Osteocyte (in vitro differentiated cells): ENCODE measurements at regions not wholly inside any gene's neighbourhood (a gene's known extent, or its start where the extent isn't known, plus 50 kb on each side); places are given as distances from the start of the nearest gene placed in this dataset.
A peak's percentile ranks its signal among the peaks of the same experiment; 100 is the strongest.

Experiments
- DNase-seq: peaks from one replicate; pipeline ENCODE4 v3.0.0; 2021; ENCODE audit warnings: mixed read lengths; ENCODE audit not compliant: unreplicated experiment; ENCODE audit errors: extremely low spot score
- H3K27ac Mint-ChIP-seq: one replicate; pipeline ENCODE4 v1.8.0; 2021; ENCODE audit warnings: mild to moderate bottlenecking, mixed read lengths; ENCODE audit not compliant: unreplicated experiment
- H3K27me3 Mint-ChIP-seq: one replicate; pipeline ENCODE4 v1.8.0; 2021; ENCODE audit warnings: mixed read lengths; ENCODE audit not compliant: unreplicated experiment
- H3K36me3 Mint-ChIP-seq: one replicate; pipeline ENCODE4 v1.8.0; 2021; ENCODE audit warnings: mixed read lengths; ENCODE audit not compliant: unreplicated experiment
- H3K4me1 Mint-ChIP-seq: one replicate; pipeline ENCODE4 v1.8.0; 2021; ENCODE audit warnings: mixed read lengths; ENCODE audit not compliant: unreplicated experiment
- H3K4me3 Mint-ChIP-seq: one replicate; pipeline ENCODE4 v1.8.0; 2021; ENCODE audit warnings: mild to moderate bottlenecking, moderate library complexity, mixed read lengths; ENCODE audit not compliant: unreplicated experiment
- H3K9me3 Mint-ChIP-seq: one replicate; pipeline ENCODE4 v1.8.0; 2021; ENCODE audit warnings: mixed read lengths; ENCODE audit not compliant: unreplicated experiment
- TF ChIP-seq, protein P1 (sequence below): fragments of 200-600 bp; sonication (generic); IDR thresholded peaks from 2 replicates; pipeline ENCODE4 v1.5.0; 2021; ENCODE audit warnings: antibody characterized with exemption, mild to moderate bottlenecking, moderate library complexity

DNA sequence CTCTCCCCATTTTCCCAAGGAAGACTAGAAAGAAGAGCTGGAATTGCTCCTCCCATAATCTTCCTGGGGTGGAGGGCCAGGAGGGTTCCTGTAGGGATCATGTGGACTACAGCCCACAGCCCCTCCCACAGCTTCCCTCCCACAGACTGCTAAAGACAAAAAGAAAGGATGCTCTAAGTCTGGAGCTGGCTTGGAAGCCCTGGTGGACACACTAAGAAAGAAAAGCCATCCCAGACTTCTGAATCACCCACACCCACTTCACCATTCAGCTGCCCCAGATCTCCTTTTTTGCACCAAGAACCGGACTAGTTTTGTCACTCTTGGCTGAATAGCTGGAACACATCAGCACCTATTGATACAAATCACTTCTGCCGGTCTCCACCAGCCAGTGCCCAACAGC, 56.8 kb upstream of the PLXNC1 start:
- no peaks in the 10 kb centered on the region for H3K27me3 Mint-ChIP-seq
- no peak for DNase-seq
- H3K36me3 Mint-ChIP-seq, result no peaks in the 10 kb centered on the region

GRCh38 chr12:94092516-94093241, 55.7 kb upstream of the PLXNC1 start:
- H3K27ac Mint-ChIP-seq, result peak overlapping the region; percentile 53
- peaks cover 32% of the 10 kb centered on the region for H3K4me1 Mint-ChIP-seq
- DNase-seq, result no peak
- no peaks in the 10 kb centered on the region for H3K36me3 Mint-ChIP-seq
- no peak overlapping the region for H3K4me3 Mint-ChIP-seq
- H3K9me3 Mint-ChIP-seq, result no peaks in the 10 kb centered on the region
- TF ChIP-seq, protein P1, sequence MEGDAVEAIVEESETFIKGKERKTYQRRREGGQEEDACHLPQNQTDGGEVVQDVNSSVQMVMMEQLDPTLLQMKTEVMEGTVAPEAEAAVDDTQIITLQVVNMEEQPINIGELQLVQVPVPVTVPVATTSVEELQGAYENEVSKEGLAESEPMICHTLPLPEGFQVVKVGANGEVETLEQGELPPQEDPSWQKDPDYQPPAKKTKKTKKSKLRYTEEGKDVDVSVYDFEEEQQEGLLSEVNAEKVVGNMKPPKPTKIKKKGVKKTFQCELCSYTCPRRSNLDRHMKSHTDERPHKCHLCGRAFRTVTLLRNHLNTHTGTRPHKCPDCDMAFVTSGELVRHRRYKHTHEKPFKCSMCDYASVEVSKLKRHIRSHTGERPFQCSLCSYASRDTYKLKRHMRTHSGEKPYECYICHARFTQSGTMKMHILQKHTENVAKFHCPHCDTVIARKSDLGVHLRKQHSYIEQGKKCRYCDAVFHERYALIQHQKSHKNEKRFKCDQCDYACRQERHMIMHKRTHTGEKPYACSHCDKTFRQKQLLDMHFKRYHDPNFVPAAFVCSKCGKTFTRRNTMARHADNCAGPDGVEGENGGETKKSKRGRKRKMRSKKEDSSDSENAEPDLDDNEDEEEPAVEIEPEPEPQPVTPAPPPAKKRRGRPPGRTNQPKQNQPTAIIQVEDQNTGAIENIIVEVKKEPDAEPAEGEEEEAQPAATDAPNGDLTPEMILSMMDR, result no peak
- no peaks in the 10 kb centered on the region for H3K27me3 Mint-ChIP-seq

More for the DNA sequence above, 56.8 kb upstream of the PLXNC1 start:
- TF ChIP-seq, protein P1, result no peak
- H3K9me3 Mint-ChIP-seq, result no peaks in the 10 kb centered on the region
- no peak overlapping the region for H3K4me3 Mint-ChIP-seq
- H3K27ac Mint-ChIP-seq, result no peak overlapping the region
- H3K4me1 Mint-ChIP-seq, result peaks cover 32% of the 10 kb centered on the region

- no peak overlapping the region for H3K4me3 Mint-ChIP-seq
- no peaks in the 10 kb centered on the region for H3K9me3 Mint-ChIP-seq
- no peak for DNase-seq
- peaks cover 50% of the 10 kb centered on the region for H3K4me1 Mint-ChIP-seq
- H3K27ac Mint-ChIP-seq, result no peak overlapping the region
- H3K27me3 Mint-ChIP-seq, result no peaks in the 10 kb centered on the region
- H3K36me3 Mint-ChIP-seq, result no peaks in the 10 kb centered on the region
- TF ChIP-seq, protein P1, result no peak
Measured at GRCh38 chr12:94094700-94095099, 53.7 kb upstream of the PLXNC1 start.

DNA sequence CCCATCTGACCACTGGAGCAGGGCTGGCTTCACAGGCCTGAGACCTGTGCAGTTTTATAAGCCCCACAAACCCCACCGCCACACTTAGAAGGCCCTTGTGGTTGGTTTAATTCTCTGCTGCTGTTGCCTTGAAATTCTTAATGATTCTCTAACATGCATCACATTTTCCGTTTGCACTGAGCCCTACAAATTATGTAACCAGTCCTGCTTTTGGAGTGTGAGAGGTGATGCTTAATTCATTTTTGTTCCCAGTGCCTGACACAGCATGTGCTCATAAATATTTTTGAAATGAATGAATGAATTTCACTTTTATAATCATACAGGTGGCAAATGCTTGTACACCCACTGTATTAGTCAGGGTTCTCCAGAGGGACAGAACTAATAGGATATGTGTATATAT, 52.8 kb upstream of the PLXNC1 start:
- Mint-ChIP-seq H3K4me3 (no peak overlapping the region), H3K9me3 (no peaks in the 10 kb centered on the region), H3K27me3 (no peaks in the 10 kb centered on the region), H3K27ac (no peak overlapping the region), H3K36me3 (no peaks in the 10 kb centered on the region), H3K4me1 (peaks cover 55% of the 10 kb centered on the region)
- no peak for DNase-seq
- TF ChIP-seq, protein P1, result no peak

DNA sequence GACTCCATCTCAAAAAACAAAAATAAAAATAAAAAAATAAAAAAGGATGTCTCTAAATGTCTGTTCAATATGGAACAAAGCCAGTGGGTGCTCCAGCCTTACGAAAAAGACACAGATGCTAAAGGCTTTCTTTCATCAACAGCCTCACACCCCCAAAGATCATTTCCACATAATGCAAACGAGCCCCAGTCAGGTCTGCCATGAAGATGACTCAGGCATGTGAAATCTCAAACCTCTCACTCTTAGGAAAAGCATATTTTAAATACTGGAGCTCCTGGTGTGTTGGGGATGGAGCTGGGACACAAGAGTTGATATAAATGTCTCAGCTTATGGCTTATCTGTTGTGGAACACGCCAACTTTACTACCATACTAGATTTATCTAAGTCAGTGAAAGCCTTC, 49.9 kb upstream of the PLXNC1 start:
- DNase-seq, result no peak
- Mint-ChIP-seq H3K27ac (peak overlapping the region; percentile 27), H3K4me3 (no peak overlapping the region), H3K9me3 (no peaks in the 10 kb centered on the region), H3K27me3 (no peaks in the 10 kb centered on the region), H3K4me1 (peaks cover 47% of the 10 kb centered on the region), H3K36me3 (no peaks in the 10 kb centered on the region)
- TF ChIP-seq, protein P1, result no peak
